GM04504 (cell line): ENCODE measurements at regions not wholly inside any gene's neighbourhood (a gene's known extent, or its start where the extent isn't known, plus 50 kb on each side); places are given as distances from the start of the nearest gene placed in this dataset.

ENCODE experiments used
- DNase-seq: peaks from one replicate; pipeline ENCODE4 v3.0.0-alpha.2; 2012; ENCODE audit warnings: low read depth

DNA sequence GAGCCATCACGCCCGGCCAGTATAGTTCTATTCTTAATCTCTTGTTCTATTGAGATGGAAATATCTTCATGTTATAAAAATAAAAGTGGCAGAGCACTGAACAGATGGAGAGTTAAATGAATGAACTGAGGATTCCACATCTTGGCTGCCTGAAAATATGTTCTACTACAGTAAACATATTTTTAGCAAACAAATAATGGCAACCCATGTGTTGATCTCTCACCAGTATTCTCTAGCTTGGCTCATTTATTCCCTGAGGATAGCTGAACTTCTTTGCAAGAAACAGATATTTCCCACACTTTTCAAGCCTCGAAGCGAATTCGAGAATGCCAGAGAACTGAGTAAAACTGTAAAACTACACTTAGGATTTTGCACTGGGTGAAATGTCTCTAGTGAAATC, 58.9 kb downstream of the DIRAS3 start:
- DNase-seq, result no peak

DNA sequence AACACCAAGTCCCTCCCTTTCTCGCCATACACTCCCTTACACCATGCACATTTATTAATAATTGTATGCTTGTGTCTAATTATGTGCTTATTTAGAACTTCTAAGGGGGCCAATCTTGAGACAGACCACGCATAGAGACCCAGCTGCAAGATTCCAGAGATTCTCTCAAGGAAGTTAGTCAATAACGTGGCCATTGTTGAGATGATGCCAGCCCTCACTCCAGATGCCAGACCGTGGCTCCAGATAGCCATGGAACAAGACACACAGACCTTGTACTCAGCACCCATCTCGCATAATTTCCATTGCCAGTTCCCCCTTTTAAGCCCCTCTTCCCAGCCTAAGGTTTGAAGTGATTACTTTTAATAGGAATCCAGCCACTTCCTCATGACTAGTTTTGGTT, 62.4 kb downstream of the DIRAS3 start:
- no peak for DNase-seq

DNA sequence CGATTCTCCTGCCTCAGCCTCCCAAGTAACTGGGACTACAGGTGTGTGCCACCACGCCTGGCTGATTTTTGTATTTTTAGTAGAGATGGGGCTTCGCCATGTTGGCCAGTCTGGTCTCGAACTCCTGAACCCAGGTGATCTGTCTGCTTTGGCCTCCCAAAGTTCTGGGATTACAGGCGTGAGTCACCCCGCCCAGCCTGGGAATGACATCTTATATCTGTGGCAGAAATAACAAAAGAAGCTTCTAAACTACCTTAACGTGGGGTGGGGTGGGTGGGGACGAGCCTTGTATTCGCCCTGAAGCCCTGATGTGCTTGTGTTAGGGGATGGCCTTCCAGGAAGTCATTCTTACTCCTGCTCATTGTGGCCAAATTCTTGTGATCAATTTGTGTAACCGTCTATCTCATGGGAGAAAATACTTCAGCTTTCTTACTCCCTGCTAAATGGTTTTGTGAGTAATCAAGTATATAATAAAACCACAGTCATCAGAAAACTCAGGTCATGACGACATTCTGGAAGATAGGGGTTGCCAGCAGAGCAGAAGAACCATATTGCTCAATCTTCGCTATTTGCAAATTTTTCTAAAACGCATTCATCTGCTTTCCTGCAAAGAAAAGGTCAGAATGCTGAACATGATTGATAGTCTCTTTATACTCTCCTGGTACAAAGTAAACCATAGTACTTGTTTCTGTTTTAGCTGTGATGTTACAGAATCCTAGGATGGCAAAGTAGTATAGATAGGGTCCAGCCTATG, 63.2 kb downstream of the DIRAS3 start:
- DNase-seq, result peak; percentile 86

DNA sequence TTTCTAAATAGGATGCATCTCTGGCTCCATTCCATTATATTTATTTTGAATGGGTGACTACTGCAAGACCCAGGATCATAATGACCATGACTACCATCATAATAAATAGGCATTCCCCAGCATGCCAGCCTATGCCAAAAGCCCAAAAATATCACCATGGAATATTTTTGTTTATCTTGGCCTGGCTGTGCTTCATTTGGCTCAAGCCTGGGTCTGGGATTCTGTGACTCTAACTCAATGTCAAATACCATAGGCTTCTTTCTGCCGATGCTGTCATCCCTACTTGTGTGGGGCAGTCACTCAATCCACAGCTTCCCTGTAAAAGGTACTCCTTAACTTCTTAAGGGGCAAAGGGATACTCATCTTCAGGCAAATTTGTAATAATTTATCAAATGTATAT, 66.6 kb downstream of the DIRAS3 start:
- DNase-seq, result no peak

DNA sequence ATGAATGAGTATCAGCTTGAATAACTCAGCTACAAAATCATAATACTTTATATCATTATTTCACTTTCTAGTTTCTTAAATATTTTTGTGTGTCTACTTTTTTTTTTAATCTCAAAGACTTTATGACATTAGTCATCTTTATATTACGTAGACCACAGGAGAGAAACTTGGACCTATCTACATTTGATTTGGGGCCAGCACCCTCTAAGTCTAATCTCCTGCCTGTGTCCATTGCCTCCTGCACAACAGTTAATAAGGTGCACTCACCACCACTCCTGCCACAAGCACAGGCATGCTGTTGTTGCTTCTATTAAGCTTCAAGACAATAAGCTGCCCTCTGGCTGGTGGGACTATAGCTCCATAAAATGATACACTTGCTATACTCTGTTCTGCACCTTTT, 70.4 kb downstream of the DIRAS3 start:
- DNase-seq, result no peak

DNA sequence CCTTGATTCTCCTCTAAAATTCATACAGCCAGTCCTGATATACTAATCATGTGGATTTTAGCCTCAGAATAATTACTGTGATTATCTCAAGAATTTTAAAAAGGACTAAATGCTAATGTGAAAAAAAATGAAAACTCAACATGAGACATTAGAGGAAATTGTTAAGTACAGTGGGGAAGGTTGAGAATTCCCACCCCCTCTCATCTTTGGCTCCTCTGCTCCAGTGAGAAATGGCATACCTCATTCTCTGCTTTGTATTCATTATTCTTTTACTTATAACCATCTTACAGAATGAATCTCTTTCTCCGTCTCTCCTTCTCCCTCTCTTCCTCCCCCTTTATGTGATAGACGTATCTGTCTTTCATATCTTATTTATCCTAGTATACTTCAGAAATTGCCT, 70.9 kb downstream of the DIRAS3 start:
- no peak for DNase-seq

DNA sequence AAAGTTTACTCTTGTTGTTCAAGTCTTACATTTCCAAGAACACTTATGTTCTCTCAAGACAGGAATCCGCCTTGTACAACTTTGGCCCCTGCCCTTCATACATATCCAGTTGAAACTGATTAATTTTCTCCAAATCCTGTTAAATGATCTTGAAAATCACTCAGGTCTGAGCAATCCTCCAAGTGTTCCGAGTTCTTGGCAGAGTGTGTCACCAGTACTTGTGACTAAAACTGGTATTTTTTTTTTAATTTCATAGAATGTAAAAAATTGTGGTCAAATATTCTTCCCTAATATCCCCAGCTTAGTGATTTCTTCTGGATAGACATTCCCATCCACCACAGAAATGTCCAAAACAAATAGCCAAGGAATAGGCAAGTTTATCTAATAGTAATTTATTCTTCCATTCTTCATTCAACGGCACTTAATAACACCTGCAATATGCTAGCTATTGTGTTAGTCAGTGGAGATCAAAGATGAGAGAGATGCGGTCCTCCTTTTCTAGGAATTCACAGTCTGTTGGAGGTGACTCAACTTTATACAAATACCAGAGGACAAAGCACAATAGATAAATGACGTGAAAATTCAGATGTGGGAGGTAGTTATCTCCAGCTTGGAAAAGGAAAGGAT, 71.4 kb downstream of the DIRAS3 start:
- no peak for DNase-seq

DNA sequence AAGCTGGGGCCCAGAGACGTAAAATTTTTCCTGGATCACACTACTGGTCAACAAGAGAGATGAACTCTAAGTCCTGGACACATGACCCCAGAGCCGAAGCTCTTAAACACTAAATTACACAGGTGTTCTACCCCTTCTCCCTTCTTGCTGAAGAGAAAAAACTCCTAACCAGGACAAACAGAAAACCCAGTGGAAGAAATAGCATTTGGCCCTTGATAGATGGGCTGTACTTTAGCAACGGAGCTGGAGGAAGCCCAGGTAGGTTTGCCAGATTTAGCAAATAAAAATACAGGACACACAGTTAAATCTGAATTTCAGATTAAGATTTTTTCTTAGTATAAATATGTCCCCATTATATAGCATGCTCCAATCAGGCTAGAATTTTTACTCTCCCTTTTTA, 72.7 kb downstream of the DIRAS3 start:
- no peak for DNase-seq

DNA sequence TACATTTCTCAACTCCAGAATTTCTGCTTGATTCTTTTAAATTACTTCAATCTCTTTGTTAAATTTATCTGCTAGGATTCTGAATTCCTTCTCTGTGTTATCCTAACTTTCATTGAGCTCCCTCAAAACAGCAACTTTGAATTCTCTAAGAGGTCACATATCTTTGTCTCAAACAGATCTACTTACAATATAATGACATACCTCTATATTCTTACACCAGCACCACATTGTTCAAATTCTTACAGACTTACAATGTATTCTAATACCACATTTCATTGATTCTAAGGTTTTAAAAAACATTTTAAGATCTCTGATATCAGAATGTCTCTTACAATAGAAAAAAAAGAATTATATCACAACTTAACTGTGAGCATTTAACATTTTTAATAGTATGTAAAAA, 77.4 kb downstream of the DIRAS3 start:
- no peak for DNase-seq

DNA sequence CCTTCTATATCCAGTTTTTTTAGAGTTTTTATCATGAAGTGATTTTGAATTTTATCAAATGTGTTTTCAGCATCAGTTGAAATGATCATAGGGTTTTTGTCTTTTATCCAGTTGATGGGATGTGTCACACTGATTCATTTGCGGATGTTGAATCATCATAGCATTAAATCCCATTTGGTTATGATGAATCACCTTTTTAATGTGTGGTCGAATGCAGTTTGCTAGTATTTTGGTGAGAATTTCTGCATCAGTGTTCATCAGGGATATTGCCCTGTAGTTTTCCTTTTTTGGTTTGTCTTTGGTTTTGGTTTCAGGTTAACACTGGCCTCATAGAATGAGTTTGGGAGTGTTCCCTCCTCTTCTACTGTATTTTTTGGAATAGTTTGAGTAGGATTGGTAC, 80.3 kb downstream of the DIRAS3 start:
- DNase-seq, result peak; percentile 74

DNA sequence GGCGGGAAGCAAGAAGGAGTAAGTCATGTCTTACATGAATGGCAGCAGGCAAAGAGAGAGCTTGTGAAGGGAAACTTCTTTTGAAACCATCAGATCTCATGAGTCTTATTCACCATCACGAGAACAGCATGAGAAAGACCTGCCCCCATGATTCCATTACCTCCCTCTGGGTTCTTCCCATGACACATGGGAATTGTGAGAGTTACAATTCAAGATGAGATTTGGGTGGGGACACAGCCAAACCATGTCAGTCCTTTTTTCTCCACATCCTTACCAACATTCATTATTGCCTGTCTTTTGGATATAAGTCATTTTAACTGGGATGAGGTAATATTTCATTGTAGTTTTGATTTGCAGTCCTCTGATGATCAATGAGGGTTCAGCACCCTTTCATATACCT, 81.0 kb downstream of the DIRAS3 start:
- no peak for DNase-seq

DNA sequence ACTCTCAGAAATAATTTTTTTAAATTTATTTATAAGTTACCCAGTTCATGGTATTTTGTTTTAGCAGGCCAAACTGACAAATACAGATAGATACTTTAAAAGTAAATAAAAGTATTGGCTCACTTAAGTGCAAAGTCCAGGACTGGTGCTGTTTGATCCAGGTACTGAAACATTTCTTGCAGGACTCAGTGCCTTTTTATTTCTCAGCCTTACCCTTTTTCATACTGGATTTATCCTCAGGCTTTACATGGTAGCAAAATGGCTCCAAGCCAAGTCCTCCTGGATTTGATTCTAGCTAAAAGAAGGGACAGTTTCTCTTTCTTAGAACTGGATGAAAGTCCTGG, 83.8 kb downstream of the DIRAS3 start:
- DNase-seq, result no peak

DNA sequence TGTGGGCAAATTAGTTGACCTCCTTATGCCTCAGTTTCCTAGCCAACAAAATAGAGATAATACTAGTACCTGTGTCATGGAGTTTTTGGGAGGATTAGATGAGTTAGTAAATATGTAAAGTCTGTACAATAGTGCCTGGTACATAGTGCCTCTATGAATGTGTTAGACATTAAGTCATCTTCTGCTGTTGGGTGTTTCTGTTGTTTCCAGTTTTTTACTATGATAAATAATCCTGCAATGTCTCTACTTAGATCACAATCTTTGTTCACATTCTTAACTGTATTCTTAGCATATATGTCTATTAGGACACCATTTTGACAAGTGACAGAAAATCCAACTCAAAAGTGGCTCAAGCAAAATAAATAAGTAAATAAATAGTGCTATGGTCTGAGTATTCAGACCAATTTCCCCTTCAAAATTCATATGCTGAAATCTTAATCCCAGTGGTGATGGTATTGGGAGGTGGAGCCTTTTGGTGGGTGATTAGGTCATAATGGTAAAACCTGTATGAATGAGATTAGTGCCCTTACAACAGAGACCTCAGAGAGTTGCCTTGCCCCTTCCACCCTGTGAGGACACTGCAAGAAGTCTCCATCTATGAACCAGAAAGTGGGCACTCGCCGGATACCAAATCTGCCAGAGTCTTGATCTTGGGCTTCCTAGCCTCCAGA, 84.3 kb downstream of the DIRAS3 start:
- no peak for DNase-seq

DNA sequence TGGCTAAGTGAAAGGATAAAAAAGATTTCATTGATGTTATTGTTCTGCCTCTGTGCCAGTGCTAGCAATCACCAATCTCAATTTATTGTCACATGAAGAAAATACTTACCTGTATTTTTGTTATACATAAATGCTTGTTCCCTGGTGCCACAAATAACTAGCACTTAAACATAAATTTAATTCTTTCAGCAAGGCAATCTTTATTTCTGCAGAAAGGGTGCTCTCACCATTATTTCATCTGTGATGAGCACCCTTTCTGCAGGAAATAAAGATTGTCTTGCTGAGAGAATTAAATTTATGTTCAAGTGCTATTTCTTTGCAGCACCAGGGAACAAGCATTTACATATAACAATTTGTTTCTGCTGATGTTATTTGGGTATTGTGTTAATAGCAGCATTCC, 87.2 kb downstream of the DIRAS3 start:
- no peak for DNase-seq

DNA sequence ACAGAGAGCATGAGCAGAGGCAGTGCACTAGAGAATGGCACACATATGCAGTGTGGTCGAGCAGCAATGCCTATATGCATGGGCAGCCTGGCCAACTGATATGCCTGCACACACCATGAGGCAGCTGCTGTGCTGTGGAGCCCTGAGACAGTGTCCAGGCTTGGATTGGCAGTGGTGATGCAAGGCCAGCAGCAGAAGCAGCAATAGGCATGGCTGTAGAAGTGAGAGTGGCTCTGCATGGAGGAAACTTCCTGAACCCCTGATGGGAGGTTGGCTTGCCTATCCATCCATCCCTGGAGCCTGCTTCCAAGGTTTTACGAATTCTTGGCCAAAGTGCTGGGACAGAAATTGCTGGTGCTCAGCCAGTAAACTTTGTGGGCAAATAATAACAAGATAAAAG, 89.7 kb downstream of the DIRAS3 start:
- no peak for DNase-seq

DNA sequence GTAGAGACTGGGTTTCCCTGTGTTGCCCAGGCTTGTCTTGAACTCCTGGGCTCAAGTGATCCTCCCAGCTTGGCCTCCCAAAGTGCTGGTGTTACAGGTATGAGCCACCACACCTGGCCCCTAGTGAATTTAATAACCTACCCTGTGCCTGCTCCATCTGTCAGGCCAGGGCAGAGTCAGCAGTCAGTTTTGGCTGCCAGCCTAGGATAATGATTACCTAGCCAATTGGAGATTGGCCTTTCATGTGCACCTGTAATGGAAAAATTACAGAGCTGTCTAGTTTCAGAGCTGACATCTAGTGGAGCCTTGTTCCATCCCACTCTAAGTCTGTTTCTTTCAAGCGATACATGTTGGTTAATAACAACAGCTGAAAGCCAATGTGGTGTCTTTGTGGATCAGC, 92.0 kb downstream of the DIRAS3 start:
- DNase-seq, result no peak

DNA sequence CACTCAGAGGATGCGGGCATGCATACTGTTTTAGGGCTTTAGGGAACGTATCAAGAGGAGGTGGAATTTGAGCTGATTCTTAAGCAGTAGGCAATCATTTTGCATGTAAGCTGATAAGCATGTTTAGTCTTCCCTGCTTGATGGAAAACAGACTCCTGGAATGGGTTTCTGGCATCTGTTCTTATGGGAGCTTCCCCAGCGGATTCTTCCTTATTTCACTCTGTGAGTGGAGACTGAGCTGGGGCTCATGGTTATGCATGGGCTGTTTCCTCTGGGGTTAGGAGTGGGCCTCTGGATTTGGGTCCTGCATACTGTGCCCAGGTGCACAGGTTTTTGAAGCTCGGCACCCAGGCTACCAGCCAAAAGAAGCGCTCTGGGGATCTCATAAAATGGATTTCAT, 93.4 kb downstream of the DIRAS3 start:
- no peak for DNase-seq

DNA sequence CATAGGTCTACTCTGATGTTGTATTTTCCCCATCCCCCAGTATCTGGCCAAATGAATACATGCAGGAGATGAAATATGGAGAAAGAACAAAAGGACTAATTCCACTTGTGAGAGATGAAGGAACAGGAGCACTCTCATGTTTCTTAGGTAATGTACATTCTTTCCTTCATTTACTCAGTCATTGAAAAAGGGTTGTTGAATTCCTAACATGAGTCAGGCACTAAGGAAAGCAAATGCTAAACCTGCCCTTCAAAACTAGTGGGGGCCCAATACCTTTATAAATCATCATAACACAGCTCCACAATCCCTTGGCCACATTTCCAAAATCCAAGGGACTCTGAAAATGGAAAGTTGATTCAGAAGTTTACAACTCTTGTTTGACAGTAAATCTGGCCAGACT, 94.3 kb downstream of the DIRAS3 start:
- DNase-seq, result no peak

DNA sequence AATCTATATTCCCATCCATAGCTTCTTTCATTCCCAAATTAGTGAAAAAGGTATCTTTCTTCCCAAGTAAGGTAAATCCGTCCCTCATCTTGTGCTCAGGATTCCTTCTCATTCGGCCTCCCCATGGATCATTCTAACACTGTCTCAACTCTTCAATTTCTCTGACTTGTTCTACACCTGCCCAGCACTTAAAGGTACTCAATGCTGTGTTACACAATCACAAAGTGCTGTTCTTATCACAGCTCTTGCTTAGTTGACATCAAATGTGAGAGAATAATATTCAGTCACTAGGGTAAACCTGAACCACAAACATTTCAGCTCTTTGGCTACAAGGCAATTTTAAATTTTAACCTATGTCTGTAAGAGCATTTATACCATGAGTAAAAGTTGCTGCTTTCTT, 94.8 kb downstream of the DIRAS3 start:
- no peak for DNase-seq

DNA sequence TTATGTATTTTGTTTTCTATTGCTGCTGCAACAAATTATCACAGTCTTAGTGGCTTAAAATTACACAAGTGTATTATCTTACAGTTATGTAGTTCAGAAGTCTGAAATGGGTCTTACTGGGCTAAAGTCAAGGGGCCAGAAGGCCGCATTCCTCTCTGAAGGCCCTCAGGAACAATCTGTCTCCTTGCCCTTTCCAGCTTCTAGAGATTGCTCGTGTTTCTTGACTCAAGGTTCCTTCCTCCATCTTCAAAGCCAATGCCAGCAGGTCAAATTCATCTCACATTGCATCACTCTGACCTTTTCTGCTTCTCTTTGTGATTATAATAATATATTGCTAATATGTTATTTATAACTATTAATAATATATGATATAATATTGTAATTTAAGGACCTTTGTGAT, 97.1 kb downstream of the DIRAS3 start:
- DNase-seq, result no peak

DNA sequence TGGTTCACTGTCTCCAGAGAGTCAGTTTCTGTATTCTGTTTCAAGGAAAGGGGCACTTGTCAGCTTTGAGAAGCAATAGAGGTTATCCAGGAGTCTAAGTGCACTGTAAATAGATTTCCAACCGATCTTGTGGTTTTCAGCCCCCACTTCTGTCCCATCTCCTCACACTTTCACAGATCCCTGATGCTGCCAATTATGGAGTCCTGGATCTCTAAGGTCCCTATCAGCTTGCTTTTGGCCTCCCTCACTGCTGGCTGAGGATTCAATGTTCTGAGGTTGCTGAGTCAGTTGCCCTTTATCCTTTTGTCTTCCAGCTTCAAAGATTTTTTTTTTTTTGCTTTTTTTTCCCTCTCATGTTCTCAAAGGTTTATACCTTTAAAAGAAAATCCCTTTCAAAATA, 98.4 kb downstream of the DIRAS3 start:
- DNase-seq, result no peak

DNA sequence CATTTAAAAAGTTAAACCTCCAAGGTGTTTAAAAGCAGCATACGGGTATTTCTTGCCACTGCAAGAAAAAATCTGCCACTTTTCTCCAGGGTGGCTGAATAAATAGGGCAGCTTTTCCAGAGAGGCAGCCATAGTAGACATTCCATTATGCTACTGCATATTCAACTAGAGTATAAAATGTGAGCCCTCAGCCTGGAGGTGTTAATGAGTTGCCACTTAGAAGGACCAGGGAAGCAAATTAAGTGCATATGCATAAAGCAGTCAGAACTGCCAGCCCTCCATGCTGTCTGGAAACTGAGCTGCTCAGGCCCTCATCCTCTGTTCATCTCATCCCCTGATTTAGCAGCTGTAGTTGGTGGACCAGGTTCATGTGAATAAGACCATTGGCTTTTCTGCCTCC, 99.4 kb downstream of the DIRAS3 start:
- DNase-seq, result no peak

DNA sequence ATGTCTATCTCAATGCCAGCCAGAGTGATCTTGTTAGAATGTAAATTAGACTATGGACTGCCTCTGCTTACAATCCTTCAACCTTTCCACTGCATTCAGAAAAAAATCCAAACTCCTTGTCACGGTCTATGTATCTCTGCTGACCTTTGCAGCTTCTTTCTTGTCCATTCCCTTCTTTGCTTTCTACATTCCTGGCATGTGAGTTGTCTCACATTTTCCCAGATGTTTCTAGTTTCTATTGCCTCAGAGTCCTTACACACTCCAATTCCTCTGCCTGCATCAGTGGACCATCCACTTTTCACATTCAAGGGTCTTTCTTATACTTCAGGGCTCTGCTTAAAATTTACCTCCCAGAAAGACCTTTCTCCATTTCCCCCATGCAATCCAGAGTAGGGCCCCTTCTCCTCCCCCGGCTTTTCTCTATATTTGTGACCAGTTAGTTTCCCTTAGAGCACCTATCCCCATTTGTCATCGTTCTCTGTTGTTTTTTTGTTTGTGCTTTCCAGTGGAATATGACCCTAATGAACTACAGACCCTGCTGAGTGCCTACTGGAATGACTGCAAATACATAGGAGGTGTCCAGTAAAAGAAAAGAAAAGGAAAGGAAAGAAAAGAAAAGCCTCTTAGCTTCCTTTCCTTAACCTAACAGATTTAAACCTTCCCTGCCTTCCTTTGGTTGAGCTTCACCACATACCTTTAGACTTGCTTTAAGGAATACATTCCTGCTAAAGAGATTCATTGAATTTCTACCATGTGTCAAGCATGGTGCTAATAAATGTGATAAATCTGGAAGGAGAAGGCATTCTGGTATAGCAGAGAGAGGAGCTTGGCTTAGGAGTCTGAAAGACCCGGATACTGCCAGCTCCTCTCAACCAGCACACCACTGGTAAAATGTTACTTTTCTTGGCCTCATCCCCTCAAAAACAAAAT, 102.0 kb downstream of the DIRAS3 start:
- peak; percentile 60 for DNase-seq
